Heart left ventricle (tissue), 16 donors: ENCODE measurements at regions not wholly inside any gene's neighbourhood (a gene's known extent, or its start where the extent isn't known, plus 50 kb on each side); places are given as distances from the start of the nearest gene placed in this dataset.

Source experiments
- ATAC-seq, 4 donors: fragments of 200-7000 bp; cut with Tn5 transposase; one replicate each; pipeline ENCODE4 v1.9.1; 2020 to 2022; ENCODE audit warnings: moderate library complexity in 4 of 4, mild to moderate bottlenecking in 3 of 4, moderate number of reproducible peaks in 1 of 4
- DNase-seq, 5 donors: peaks; one replicate each; pipeline ENCODE4 v3.0.0-alpha.2; 2020
- H3K27ac ChIP-seq, 12 donors: fragments of 200-600 bp; sonication (generic) in 4 of 12; one replicate each; pipeline versions ENCODE4 v1.5.0 to v1.8.0; 2016 to 2022; ENCODE audit warnings: mild to moderate bottlenecking in 2 of 12
- H3K27me3 ChIP-seq, 9 donors: fragments of 200-600 bp; sonication (generic) in 2 of 9; one replicate each; pipeline versions ENCODE4 v1.5.1 to v1.8.0; 2016 to 2022; ENCODE audit warnings: mild to moderate bottlenecking in 3 of 9
- H3K36me3 ChIP-seq, 9 donors: fragments of 200-600 bp; sonication (generic) in 2 of 9; one replicate each; pipeline versions ENCODE4 v1.5.0 to v1.8.0; 2018 to 2022; ENCODE audit warnings: mild to moderate bottlenecking in 2 of 9
- H3K4me1 ChIP-seq, 12 donors: fragments of 200-600 bp; sonication (generic) in 4 of 12; one replicate each; pipeline versions ENCODE4 v1.5.0 to v1.8.0; 2016 to 2022; ENCODE audit warnings: mild to moderate bottlenecking in 3 of 12
- H3K4me3 ChIP-seq, 12 donors: fragments of 200-600 bp; sonication (generic) in 4 of 12; one replicate each; pipeline versions ENCODE4 v1.5.0 to v1.8.0; 2017 to 2022; ENCODE audit warnings: mild to moderate bottlenecking in 9 of 12, moderate library complexity in 4 of 12
- H3K9me3 ChIP-seq, 12 donors: fragments of 200-600 bp; sonication (generic) in 4 of 12; one replicate each; pipeline versions ENCODE4 v1.5.0 to v1.8.0; 2016 to 2022; ENCODE audit warnings: mild to moderate bottlenecking in 1 of 12
- POLR2A ChIP-seq, 2 donors: fragments of 450-650 bp; IDR thresholded peaks; one replicate each; pipeline ENCODE4 v1.6.1; 2017; ENCODE audit warnings: antibody characterized with exemption in 2 of 2, mild to moderate bottlenecking in 2 of 2, moderate library complexity in 2 of 2
- WGBS, 4 donors: extraction: QIAGEN DNeasy Blood & Tissue Kit in 2 of 4; methylation state at CpG; one replicate each; pipeline versions ENCODE4 v1.1.5 to v1.1.7; 2013 to 2018; 5-methylcytosine and 5-hydroxymethylcytosine counted together
- intact Hi-C, 10 donors: fragments of 100-400 bp; cut with DNase I; formaldehyde crosslinking; loops; one replicate each; pipeline versions ENCODE4 v1.11.1 to v1.14.2; 2022
- TF ChIP-seq, protein P1 (sequence below), 12 donors: fragments of 200-600 bp; sonication (generic) in 4 of 12; IDR thresholded peaks; one replicate each; pipeline versions ENCODE4 v1.5.0 to v1.8.0; 2018 to 2022; ENCODE audit warnings: antibody characterized with exemption in 12 of 12, mild to moderate bottlenecking in 5 of 12
- donor health status: ischemic (EF 13 %, LVEDD 7.1; RV severe dilation, severe dysfunction).
- donor health status: healthy with polysubstance abuse.
- donor health status: DM: no; HTN: yes; CAD: no.
- donor health status: DM: no; HTN: no; CAD: no.
- donor health status: ischemic (EF 25% LVEDD 6.9; RV normal size, moderate dysfunction).
- donor health status: ischemic (EF 25% LVEDD 5.7; RV mildly dilated, moderate dysfunction).
- donor health status: healthy.
- donor health status: DM: yes; HTN: yes; CAD: no.
- donor health status: ischemic (EF 35%, LVEDD 5.7; RV mildly dilated, moderate dysfunction).
- donor health status: nonischemic (EF 11% LVEDD 7.7; RV severe dilation, severe dysfunction).
- donor health status: DM: yes; HTN: yes; CAD: no.
- donor health status: PGD.
- donor health status: ischemic (EF 29% LVEDD 5.4; RV normal size, mild dysfunction).
- donor health status: nonischemic (EF 23%, LVEDD 6.1; RV moderate dilation, normal function).

DNA sequence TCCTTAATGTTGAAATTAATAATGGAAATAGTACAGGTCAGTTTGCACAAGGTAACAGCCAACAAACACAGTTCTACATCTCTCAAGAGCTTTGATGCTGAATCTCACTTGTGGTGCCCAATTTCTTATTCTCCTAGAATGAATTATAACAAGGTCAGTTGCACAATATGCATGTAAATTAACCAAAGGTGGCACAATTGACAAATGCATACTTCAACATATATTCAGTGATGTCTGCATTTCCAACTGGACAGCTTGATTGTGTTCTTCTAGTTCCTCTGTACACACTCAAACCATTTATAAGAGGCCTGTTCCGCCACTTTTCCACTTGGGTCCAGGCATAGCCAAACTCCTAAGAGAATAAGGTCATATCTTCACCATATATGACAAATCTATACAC, 210.3 kb upstream of the EPHA5 start:
- 78 to 95% (median 81%) methylated on average over 1 of the region's 1 CpG for WGBS, 4 donors
- H3K36me3 ChIP-seq: no peaks in the 10 kb centered on the region
- no peak overlapping the region for H3K4me3 ChIP-seq
- intact Hi-C loops: no loop called here
- no peak overlapping the region for H3K27ac ChIP-seq
- peaks cover 0 to 7% (median 0%) of the 10 kb centered on the region in 12 donors for H3K9me3 ChIP-seq
- H3K27me3 ChIP-seq: no peaks in the 10 kb centered on the region
- TF ChIP-seq, protein P1, sequence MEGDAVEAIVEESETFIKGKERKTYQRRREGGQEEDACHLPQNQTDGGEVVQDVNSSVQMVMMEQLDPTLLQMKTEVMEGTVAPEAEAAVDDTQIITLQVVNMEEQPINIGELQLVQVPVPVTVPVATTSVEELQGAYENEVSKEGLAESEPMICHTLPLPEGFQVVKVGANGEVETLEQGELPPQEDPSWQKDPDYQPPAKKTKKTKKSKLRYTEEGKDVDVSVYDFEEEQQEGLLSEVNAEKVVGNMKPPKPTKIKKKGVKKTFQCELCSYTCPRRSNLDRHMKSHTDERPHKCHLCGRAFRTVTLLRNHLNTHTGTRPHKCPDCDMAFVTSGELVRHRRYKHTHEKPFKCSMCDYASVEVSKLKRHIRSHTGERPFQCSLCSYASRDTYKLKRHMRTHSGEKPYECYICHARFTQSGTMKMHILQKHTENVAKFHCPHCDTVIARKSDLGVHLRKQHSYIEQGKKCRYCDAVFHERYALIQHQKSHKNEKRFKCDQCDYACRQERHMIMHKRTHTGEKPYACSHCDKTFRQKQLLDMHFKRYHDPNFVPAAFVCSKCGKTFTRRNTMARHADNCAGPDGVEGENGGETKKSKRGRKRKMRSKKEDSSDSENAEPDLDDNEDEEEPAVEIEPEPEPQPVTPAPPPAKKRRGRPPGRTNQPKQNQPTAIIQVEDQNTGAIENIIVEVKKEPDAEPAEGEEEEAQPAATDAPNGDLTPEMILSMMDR (IDR thresholded peaks at IDR 0.05): no peak
- TF ChIP-seq POLR2A (IDR thresholded peaks at IDR 0.05): no peak
- no peaks in the 10 kb centered on the region for H3K4me1 ChIP-seq
- ATAC-seq: no peak
- no peak for DNase-seq

DNA sequence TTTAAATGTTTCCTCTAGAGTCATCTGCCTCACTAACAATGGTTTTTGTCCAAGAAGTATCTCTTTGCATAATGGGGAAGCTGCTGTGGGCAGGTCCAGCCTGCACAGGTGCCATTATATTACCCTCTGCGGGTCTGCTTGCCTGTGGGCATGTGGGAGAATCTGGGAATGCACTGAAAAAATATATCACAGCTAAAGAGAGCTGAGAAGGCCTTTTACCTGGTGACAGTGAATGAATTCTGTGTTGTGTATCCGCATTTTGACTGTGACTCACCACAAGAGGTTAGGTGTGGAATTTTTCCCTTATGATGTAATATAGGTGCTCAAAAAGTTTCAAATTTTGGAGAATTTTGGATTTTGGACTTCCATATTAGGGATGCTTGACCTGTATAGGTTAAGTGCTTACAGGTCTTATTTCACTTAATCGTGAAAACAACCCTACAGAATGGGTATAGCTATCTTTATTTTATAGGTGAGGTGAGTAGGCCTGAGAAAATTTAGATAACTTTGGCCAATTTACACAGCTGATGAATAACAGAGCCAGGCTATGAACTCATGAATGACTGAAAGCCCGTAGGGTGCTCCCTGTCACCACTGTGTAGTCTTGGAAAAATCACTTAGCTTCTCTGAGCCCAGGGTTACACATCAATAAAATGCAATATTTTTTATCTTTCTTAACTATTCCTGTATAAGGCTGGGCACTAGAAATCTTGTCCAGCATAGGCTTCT, 198.0 kb upstream of the EPHA5 start:
- H3K4me3 ChIP-seq: no peak overlapping the region
- ATAC-seq: no peak
- no peak for TF ChIP-seq POLR2A (IDR thresholded peaks at IDR 0.05)
- TF ChIP-seq, protein P1 (IDR thresholded peaks at IDR 0.05): no peak
- no peaks in the 10 kb centered on the region for H3K9me3 ChIP-seq
- H3K27me3 ChIP-seq: no peaks in the 10 kb centered on the region
- H3K27ac ChIP-seq: no peak overlapping the region
- no peak for DNase-seq
- WGBS, 4 donors: 80 to 88% (median 85%) methylated on average over 4 of the region's 4 CpGs
- intact Hi-C loops: no loop called here
- H3K4me1 ChIP-seq: no peaks in the 10 kb centered on the region
- H3K36me3 ChIP-seq: no peaks in the 10 kb centered on the region

DNA sequence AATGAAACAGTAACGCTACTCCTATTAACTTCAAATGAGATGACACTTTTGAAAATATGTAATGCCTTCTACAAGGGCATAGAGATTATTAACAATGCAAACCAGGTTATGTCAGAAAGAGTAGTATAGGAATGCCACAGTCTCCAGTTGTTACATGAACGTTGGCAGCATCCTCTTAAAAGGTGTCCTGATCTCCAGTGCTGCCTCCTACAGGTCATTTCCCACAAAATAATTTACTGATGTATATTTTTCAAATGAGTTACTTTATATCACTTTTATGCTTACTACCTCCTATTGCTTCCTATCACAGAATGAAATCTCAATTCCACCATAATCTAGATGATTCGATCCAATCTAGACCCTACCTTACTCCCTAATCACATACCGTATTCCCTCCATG, 195.2 kb upstream of the EPHA5 start:
- no peaks in the 10 kb centered on the region for H3K9me3 ChIP-seq
- no peak overlapping the region for H3K27ac ChIP-seq
- DNase-seq: no peak
- 44 to 63% (median 49%) methylated on average over 4 of the region's 4 CpGs for WGBS, 4 donors
- TF ChIP-seq, protein P1 (IDR thresholded peaks at IDR 0.05): peak in 1 of 12 donors; percentile 28
- no peak for TF ChIP-seq POLR2A (IDR thresholded peaks at IDR 0.05)
- no peaks in the 10 kb centered on the region for H3K36me3 ChIP-seq
- intact Hi-C loops: no loop called here
- no peak for ATAC-seq
- no peaks in the 10 kb centered on the region for H3K27me3 ChIP-seq
- no peak overlapping the region for H3K4me3 ChIP-seq
- H3K4me1 ChIP-seq: no peaks in the 10 kb centered on the region

DNA sequence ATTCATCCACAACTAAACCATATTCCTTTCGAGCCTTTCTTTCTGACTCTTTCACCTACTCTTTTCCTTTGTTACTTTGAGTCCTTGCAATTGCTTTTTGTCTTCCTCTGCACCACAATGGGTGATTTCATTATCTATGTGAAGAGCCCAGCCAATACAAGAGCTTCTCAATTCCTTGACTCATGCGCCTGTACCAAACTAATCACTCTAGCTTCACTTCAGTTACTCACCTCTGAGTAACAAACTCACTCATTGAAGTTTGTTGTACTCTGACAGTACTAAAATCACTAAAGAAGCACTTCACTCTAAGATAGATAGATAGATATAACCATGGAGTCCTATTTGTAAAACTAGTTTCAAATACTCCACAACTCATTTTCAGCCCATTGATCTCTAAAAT, 191.7 kb upstream of the EPHA5 start:
- Histone ChIP-seq H3K9me3 (peaks cover 0 to 5% (median 0%) of the 10 kb centered on the region in 12 donors), H3K27ac (no peak overlapping the region), H3K4me3 (no peak overlapping the region), H3K36me3 (no peaks in the 10 kb centered on the region), H3K4me1 (no peaks in the 10 kb centered on the region), H3K27me3 (no peaks in the 10 kb centered on the region)
- WGBS, 4 donors: 85 to 87% (median 86%) methylated on average over 2 of the region's 2 CpGs
- intact Hi-C loops: no loop called here
- DNase-seq (no peak), ATAC-seq (no peak)
- no peak for TF ChIP-seq POLR2A (IDR thresholded peaks at IDR 0.05)
- TF ChIP-seq, protein P1 (IDR thresholded peaks at IDR 0.05): no peak
